Suprapubic skin (tissue), 4 donors: ENCODE measurements at regions not wholly inside any gene's neighbourhood (a gene's known extent, or its start where the extent isn't known, plus 50 kb on each side); places are given as distances from the start of the nearest gene placed in this dataset.

Source experiments
- EP300 ChIP-seq: sonication (generic); formaldehyde crosslinking; IDR thresholded peaks from one replicate; pipeline ENCODE4 v1.6.1; 2017; ENCODE audit warnings: antibody characterized with exemption
- POLR2A ChIP-seq, 2 donors: fragments of 450-650 bp; IDR thresholded peaks; one replicate each; pipeline ENCODE4 v1.6.1; 2017; ENCODE audit warnings: antibody characterized with exemption in 2 of 2, mild to moderate bottlenecking in 2 of 2, moderate library complexity in 2 of 2
- POLR2AphosphoS5 ChIP-seq, 3 donors: sonication (generic); formaldehyde crosslinking; IDR thresholded peaks; one replicate each; pipeline ENCODE4 v1.6.1; 2017; ENCODE audit warnings: antibody characterized with exemption in 3 of 3
- TF ChIP-seq, protein P1 (sequence below), 2 donors: fragments of 200-600 bp in 1 of 2; fragments of 450-650 bp in 1 of 2; sonication (generic) in 1 of 2; IDR thresholded peaks; one replicate each; pipeline ENCODE4 v1.5.1; 2016 to 2019; ENCODE audit warnings: antibody characterized with exemption in 2 of 2, mild to moderate bottlenecking in 1 of 2, moderate library complexity in 1 of 2

- TF ChIP-seq, protein P1, sequence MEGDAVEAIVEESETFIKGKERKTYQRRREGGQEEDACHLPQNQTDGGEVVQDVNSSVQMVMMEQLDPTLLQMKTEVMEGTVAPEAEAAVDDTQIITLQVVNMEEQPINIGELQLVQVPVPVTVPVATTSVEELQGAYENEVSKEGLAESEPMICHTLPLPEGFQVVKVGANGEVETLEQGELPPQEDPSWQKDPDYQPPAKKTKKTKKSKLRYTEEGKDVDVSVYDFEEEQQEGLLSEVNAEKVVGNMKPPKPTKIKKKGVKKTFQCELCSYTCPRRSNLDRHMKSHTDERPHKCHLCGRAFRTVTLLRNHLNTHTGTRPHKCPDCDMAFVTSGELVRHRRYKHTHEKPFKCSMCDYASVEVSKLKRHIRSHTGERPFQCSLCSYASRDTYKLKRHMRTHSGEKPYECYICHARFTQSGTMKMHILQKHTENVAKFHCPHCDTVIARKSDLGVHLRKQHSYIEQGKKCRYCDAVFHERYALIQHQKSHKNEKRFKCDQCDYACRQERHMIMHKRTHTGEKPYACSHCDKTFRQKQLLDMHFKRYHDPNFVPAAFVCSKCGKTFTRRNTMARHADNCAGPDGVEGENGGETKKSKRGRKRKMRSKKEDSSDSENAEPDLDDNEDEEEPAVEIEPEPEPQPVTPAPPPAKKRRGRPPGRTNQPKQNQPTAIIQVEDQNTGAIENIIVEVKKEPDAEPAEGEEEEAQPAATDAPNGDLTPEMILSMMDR (IDR thresholded peaks at IDR 0.05) = no peak
- TF ChIP-seq POLR2A (IDR thresholded peaks at IDR 0.05) = no peak
- TF ChIP-seq POLR2AphosphoS5 (IDR thresholded peaks at IDR 0.05) = no peak
- no peak for TF ChIP-seq EP300
These were observed 748.7 kb upstream of the SALL3 start for GRCh38 chr18:78230911-78231310.
